ENCODE measurements at regions not wholly inside any gene's neighbourhood (a gene's known extent, or its start where the extent isn't known, plus 50 kb on each side); places are given as distances from the start of the nearest gene placed in this dataset.

DNA sequence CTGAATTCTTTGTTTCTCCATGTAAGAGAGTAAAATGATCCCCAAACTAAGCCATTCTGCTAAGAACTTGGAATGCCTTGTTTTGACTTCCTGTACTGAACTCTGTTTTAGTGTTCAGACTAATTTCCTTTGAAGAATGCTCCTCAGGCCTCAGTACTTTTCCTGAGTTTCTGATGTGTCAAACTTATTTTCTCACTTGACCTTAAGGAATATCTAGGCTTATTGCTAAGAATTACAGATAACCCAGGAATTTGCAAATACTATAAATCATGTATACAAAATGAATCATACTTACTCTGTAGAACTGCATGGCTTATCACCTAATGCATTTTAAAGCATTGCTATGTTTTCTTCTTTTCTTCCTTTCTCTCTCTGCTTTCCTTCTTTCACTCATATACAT lies 93.1 kb upstream of the PKP2 start:
- H3K27me3 ChIP-seq (ENCODE audit: low read length): no peaks in the 10 kb centered on the region
- no peaks in the 10 kb centered on the region for H4K20me1 ChIP-seq (ENCODE audit: low read length)
- no peaks in the 10 kb centered on the region for H3K9me3 ChIP-seq (ENCODE audit: low read length)
- no peaks in the 10 kb centered on the region for H3K36me3 ChIP-seq (ENCODE audit: low read depth, low read length)
- no peak overlapping the region for H3K4me3 ChIP-seq (ENCODE audit: low read length)
- peaks cover 45% of the 10 kb centered on the region for H3K4me1 ChIP-seq (ENCODE audit: insufficient read depth, low read length)
- CTCF ChIA-PET: no interaction called here
- TF ChIP-seq, protein P1, sequence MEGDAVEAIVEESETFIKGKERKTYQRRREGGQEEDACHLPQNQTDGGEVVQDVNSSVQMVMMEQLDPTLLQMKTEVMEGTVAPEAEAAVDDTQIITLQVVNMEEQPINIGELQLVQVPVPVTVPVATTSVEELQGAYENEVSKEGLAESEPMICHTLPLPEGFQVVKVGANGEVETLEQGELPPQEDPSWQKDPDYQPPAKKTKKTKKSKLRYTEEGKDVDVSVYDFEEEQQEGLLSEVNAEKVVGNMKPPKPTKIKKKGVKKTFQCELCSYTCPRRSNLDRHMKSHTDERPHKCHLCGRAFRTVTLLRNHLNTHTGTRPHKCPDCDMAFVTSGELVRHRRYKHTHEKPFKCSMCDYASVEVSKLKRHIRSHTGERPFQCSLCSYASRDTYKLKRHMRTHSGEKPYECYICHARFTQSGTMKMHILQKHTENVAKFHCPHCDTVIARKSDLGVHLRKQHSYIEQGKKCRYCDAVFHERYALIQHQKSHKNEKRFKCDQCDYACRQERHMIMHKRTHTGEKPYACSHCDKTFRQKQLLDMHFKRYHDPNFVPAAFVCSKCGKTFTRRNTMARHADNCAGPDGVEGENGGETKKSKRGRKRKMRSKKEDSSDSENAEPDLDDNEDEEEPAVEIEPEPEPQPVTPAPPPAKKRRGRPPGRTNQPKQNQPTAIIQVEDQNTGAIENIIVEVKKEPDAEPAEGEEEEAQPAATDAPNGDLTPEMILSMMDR (conservative IDR thresholded peaks at IDR 0.05; ENCODE audit: low read depth, low read length): no peak
- TF ChIP-seq EZH2 (IDR thresholded peaks at IDR 0.05; ENCODE audit: low read length, unreplicated experiment): no peak
- TF ChIP-seq EZH2phosphoT487 (IDR thresholded peaks at IDR 0.05; ENCODE audit: borderline replicate concordance, low read length): no peak
- ATAC-seq: peak; percentile 52
- H2AFZ ChIP-seq (ENCODE audit: low read length): no peak overlapping the region
- peak overlapping the region; percentile 37 for H3K4me2 ChIP-seq (ENCODE audit: low read length)
- H3K79me2 ChIP-seq (ENCODE audit: low read length): no peaks in the 10 kb centered on the region
- no peak overlapping the region for H3K9ac ChIP-seq (ENCODE audit: low read length)
- POLR2A ChIA-PET (ENCODE audit: unreplicated experiment): no interaction called here
- peak; percentile 56 for DNase-seq
- intact Hi-C loops (cut with micrococcal nuclease): no loop called here
- no TSS peak for BruUV-seq (replicated peaks)
- no peaks in the 10 kb centered on the region for H3K9me2 ChIP-seq (replicated peaks; ENCODE audit: low read length)
- no peak overlapping the region for H3K27ac ChIP-seq (ENCODE audit: low read length)
- no peaks in the 10 kb centered on the region for H3F3A ChIP-seq (ENCODE audit: low read length, unreplicated experiment)

DNA sequence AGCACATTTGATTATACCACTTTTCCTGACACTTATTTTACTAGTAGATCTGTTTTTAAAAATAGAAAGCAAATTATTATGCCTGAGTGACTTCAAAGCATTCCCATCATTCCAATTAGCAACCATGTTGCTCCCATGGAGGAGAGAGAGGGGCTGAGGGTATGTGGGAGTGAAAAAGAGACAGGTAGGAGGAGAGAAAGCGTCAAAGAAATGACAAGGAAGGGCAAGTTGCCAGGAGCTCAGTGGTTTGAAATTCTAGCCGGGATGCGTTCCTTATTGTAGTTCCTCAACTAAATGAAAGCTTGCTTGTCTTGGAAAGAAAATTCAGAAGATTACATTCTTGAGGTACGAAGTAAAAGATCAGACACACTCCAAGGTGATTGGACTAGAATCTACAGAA lies 92.4 kb upstream of the PKP2 start:
- Histone ChIP-seq H3F3A (ENCODE audit: low read length, unreplicated experiment) (no peaks in the 10 kb centered on the region), H3K27ac (ENCODE audit: low read length) (no peak overlapping the region), H2AFZ (ENCODE audit: low read length) (no peak overlapping the region), H3K9ac (ENCODE audit: low read length) (no peak overlapping the region), H3K4me2 (ENCODE audit: low read length) (peak overlapping the region; percentile 37), H3K4me3 (ENCODE audit: low read length) (no peak overlapping the region), H3K79me2 (ENCODE audit: low read length) (no peaks in the 10 kb centered on the region), H3K27me3 (ENCODE audit: low read length) (no peaks in the 10 kb centered on the region), H3K9me3 (ENCODE audit: low read length) (no peaks in the 10 kb centered on the region), H4K20me1 (ENCODE audit: low read length) (no peaks in the 10 kb centered on the region), H3K36me3 (ENCODE audit: low read depth, low read length) (no peaks in the 10 kb centered on the region), H3K4me1 (ENCODE audit: insufficient read depth, low read length) (peaks cover 42% of the 10 kb centered on the region), H3K9me2 (replicated peaks; ENCODE audit: low read length) (no peaks in the 10 kb centered on the region)
- ATAC-seq (no peak), DNase-seq (peak; percentile 32)
- POLR2A ChIA-PET (ENCODE audit: unreplicated experiment): no interaction called here
- intact Hi-C loops (cut with micrococcal nuclease): no loop called here
- TF ChIP-seq, protein P1 (conservative IDR thresholded peaks at IDR 0.05; ENCODE audit: low read depth, low read length): no peak
- TF ChIP-seq EZH2 (IDR thresholded peaks at IDR 0.05; ENCODE audit: low read length, unreplicated experiment) (no peak), EZH2phosphoT487 (IDR thresholded peaks at IDR 0.05; ENCODE audit: borderline replicate concordance, low read length) (no peak)
- BruUV-seq (replicated peaks): no TSS peak
- CTCF ChIA-PET: no interaction called here

DNA sequence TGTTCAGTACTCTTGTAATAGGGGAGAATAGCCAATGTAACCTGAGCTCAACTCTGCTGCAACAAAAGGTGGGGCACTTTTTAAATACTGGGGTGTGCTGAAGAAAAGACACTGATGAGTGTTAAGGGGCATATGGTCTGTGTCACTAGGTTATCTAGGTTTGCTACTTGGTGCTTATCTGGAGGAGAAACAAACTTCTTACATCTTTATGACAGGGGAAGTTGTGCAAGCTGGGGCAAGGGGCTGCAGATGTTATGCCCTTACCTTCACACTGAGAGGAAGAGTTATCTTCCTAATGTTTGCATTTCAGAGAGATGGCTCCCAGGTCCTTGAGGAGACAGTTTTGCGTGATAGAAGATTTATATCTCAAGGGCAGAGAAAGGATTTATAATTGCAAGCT lies 90.9 kb upstream of the PKP2 start:
- H3F3A ChIP-seq (ENCODE audit: low read length, unreplicated experiment): no peaks in the 10 kb centered on the region
- CTCF ChIA-PET: no interaction called here
- no peaks in the 10 kb centered on the region for H3K79me2 ChIP-seq (ENCODE audit: low read length)
- no peak overlapping the region for H3K4me3 ChIP-seq (ENCODE audit: low read length)
- H3K27me3 ChIP-seq (ENCODE audit: low read length): no peaks in the 10 kb centered on the region
- no peak for ATAC-seq
- H3K4me1 ChIP-seq (ENCODE audit: insufficient read depth, low read length): peaks cover 27% of the 10 kb centered on the region
- H3K9me3 ChIP-seq (ENCODE audit: low read length): no peaks in the 10 kb centered on the region
- H4K20me1 ChIP-seq (ENCODE audit: low read length): no peaks in the 10 kb centered on the region
- H3K9ac ChIP-seq (ENCODE audit: low read length): no peak overlapping the region
- H3K9me2 ChIP-seq (replicated peaks; ENCODE audit: low read length): no peaks in the 10 kb centered on the region
- BruUV-seq (replicated peaks): no TSS peak
- intact Hi-C loops (cut with micrococcal nuclease): no loop called here
- DNase-seq: no peak
- H3K27ac ChIP-seq (ENCODE audit: low read length): no peak overlapping the region
- H3K36me3 ChIP-seq (ENCODE audit: low read depth, low read length): no peaks in the 10 kb centered on the region
- POLR2A ChIA-PET (ENCODE audit: unreplicated experiment): no interaction called here
- no peak overlapping the region for H2AFZ ChIP-seq (ENCODE audit: low read length)
- no peak for TF ChIP-seq EZH2phosphoT487 (IDR thresholded peaks at IDR 0.05; ENCODE audit: borderline replicate concordance, low read length)
- TF ChIP-seq, protein P1 (conservative IDR thresholded peaks at IDR 0.05; ENCODE audit: low read depth, low read length): no peak
- no peak for TF ChIP-seq EZH2 (IDR thresholded peaks at IDR 0.05; ENCODE audit: low read length, unreplicated experiment)
- H3K4me2 ChIP-seq (ENCODE audit: low read length): no peak overlapping the region

All from PC-3 (cell line).